GM21390 (cell line): ENCODE measurements at regions not wholly inside any gene's neighbourhood (a gene's known extent, or its start where the extent isn't known, plus 50 kb on each side); places are given as distances from the start of the nearest gene placed in this dataset.
"Not testable (repeated sequence)": the region's sequence is repeated elsewhere in the genome, so short reads cannot be mapped to it uniquely, and the experiment has no call there.

ENCODE experiments used
- ATAC-seq: cut with Tn5 transposase; IDR thresholded peaks from one replicate; pipeline ENCODE4 v1.9.1; 2021; ENCODE audit not compliant: unreplicated experiment

DNA sequence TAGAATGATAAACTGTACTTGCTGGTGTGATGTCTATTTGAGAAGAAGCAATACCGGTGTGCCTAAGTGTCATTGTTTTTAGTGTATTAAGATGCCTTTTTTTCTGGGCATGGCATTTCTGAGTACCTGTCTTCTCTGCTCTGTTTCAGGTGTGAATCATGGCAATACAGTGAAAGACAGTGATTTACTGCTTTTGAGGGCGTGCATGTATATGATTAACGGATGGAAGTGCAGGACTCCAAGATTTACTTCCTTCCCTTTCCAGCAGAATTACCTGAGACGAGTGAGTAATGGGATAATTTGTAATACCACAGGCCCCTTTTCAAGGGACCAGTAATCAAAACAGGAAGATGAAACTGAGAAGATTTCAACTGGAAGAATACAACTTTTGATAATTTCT is 315.8 kb downstream of the SOX4 start:
- ATAC-seq = no peak

GRCh38 chr6:21911208-21911607 is 317.7 kb downstream of the SOX4 start:
- ATAC-seq = no peak

DNA sequence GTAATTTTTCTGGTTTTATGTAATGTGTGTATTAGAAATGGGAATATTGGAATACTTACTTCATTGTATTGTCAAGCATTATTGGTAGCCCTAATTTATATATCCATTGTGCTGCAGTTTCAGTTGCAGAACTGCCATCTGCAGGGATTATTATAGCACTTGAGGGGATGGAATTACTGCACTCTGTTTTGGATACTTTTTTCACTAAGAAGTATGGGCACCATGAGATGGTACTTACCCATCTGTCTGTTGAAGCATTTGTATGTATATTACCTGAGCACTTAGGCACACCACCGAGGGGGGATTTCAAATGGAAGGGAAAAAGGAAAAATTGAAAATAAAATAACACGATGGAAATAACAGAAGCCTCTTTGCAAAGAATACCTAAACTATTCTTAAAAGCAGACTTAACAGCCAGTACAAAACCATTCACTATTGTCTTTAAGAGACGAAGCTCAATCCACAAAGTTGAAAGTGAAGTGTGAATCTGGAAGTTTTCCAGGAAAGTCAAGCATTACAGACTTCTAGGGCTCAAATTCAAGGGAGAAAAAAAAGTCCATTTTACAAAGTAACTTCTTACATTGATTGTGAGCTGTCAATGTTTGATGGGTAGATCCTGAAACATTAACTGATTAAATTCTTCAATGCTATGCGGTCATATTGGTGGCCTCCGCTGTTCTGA is 318.7 kb downstream of the SOX4 start:
- ATAC-seq = no peak

GRCh38 chr6:21914121-21914973 is 320.8 kb downstream of the SOX4 start:
- ATAC-seq = no peak

- no peak for ATAC-seq
Observed at GRCh38 chr6:21915707-21916260, 322.2 kb downstream of the SOX4 start.

GRCh38 chr6:21918041-21918440 is 324.5 kb downstream of the SOX4 start:
- no peak for ATAC-seq

DNA sequence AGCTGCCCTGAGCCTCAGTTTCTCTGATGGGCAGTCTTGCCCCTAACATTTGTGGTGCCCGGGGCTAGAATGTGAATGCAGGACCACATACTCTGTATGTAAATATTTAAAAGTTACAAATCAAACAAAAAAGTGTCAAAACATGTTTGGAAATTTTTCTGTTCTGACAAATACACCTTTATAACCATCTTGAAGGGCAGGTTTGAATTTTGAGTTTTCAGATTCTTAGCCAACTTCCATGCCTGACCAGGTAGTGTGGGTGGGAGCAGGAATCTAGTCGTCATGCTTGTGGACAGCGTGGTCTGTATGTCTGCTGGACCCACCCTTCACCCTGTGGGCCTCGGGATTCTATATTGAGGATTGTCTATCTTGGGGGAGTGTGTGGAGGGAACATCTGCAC is 325.1 kb downstream of the SOX4 start:
- ATAC-seq = no peak

GRCh38 chr6:21922086-21922485 is 328.5 kb downstream of the SOX4 start:
- ATAC-seq = no peak

DNA sequence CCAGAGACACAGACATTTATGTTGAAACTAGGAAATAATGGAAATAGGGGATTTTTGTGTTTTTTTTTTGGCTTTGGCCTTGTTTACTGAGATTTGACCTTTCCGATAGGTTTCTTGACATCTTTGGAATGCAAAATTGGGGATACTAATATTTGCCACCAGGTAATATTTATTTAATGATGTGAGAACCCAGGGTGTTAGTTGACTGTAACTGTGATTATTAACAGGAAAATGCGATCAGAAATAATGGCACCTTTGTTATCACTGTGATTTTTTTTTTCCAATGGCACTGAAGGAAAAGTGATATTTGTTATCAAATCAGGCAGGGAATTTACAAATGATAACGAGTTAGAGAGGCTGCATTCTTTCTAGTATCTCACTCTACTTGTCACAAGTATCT is 330.5 kb downstream of the SOX4 start:
- no peak for ATAC-seq

- ATAC-seq = no peak
Observed at GRCh38 chr6:21928827-21929226, 335.3 kb downstream of the SOX4 start.

- no peak for ATAC-seq
Observed at GRCh38 chr6:21931641-21932335, 338.2 kb downstream of the SOX4 start.

DNA sequence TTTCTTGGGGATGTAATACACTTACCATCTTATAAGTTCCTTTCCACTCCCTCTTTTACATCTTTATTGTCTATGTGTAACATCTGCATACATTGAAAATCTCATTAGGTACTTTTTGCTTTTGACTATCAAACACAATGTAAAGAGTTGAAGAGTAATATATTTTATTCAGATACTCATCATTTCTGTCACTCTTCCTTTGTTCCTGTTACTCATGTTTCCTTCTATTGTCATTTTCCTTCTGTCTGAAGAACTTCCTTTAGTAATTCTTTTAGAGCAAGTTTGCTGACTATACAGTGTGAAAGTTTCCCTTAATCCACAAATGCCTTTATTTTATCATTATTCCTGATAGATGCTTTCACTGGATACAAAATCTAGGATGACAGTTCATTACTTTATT is 339.8 kb downstream of the SOX4 start:
- no peak for ATAC-seq

- no peak for ATAC-seq
Observed at GRCh38 chr6:21935142-21935541, 341.6 kb downstream of the SOX4 start.

- no peak for ATAC-seq
Observed at GRCh38 chr6:21935561-21936028, 342.0 kb downstream of the SOX4 start.

DNA sequence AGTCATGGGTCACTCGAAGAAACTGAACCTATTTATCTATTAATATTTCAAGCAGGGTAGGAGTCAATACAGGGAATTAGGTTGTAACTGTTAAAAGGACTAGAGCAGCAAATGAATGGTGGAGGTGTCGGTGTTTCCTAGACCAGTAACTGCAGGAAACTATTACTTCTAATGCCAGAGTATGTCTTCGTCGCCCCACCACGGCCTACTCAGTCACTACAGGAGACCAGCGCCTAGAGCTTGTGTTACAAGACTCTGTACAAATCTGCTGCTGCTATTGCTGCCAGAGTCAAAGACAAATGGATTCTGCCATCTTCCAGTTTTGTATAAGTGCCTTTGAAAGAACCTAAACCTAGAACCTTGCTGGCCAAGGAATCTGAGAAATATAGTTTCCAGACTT is 343.9 kb downstream of the SOX4 start:
- no peak for ATAC-seq

DNA sequence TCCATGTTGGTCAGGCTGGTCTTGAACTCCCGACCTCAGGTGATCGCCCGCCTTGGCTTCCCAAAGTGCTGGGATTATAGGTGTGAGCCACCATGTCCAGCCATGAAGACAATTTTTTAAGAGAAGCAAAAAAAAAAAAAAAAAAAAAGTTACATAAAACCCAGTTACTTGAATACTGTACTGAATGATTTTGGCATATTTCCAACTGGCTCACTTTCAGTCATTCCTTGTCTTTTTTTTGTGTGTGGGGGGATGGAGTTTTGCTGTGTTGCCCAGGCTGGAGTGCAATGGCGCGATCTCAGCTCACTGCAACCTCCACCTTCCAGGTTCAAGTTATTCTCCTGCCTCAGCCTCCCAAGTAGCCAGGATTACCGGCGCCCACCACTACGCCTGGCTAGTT is 345.5 kb downstream of the SOX4 start:
- ATAC-seq = not testable (repeated sequence)

DNA sequence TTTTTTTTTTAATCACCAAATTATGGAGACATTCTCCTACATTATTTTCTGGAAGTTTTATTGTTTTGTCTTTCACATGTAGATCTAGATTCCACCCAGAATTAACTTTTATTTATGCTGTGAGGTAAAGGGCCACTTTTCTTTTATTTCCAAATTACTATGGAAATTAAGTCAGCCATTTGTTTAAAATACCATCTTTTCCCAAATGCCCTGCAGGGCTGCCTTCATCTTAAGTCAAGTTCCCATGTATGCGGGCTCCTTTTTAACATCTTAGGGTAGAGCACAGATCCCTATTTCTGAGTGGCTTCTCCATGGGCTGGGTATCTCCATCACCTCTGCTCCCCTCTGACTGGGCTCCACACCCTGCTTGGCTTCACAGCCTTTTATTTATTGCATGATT is 348.4 kb downstream of the SOX4 start:
- ATAC-seq = no peak

GRCh38 chr6:21942897-21943296 is 349.3 kb downstream of the SOX4 start:
- no peak for ATAC-seq

DNA sequence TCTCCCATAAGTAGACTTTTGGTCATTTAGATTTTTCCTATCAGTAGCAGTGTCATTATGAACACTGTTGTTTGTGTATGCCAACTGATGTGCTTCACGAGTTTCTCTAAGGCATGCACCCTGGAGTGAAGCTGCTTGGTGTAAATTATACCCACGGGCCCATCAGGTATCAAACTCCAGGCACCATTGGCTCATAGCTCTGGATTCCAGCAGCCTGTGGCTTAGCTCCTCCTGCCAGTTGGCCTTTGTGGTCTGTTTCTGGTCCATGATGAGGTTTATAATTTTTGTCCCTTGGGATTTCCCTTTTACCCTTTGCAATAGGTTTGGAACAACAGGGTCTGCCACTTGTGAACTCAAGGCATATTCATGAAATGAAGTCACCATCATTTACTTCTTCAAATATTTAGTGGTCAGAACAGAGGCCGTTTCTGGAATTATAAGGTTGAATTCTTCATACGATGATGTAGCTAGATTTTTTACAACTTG is 350.5 kb downstream of the PRL start:
- no peak for ATAC-seq

GRCh38 chr6:21947227-21947626 is 349.6 kb downstream of the PRL start:
- not testable (repeated sequence) for ATAC-seq

GRCh38 chr6:21947731-21948386 is 349.0 kb downstream of the PRL start:
- ATAC-seq = no peak
